Neural cell (in vitro differentiated cells): ENCODE measurements at regions not wholly inside any gene's neighbourhood (a gene's known extent, or its start where the extent isn't known, plus 50 kb on each side); places are given as distances from the start of the nearest gene placed in this dataset.

Experiments used
- H2AFZ ChIP-seq: fragments of 200-600, 300-800 bp; sonication (generic), shearing (Covaris generic); 2 replicates; pipeline ENCODE4 v1.6.0; 2014; ENCODE audit warnings: low read depth, mild to moderate bottlenecking, antibody characterized with exemption, low read length, moderate library complexity
- H3F3A ChIP-seq: fragments of 200-600 bp; shearing (Covaris generic); 2 replicates; pipeline ENCODE4 v1.6.1; 2016; ENCODE audit warnings: mild to moderate bottlenecking, moderate library complexity, mixed read lengths, antibody characterized with exemption, low read length; ENCODE audit not compliant: insufficient read depth, poor library complexity, severe bottlenecking
- H3K27ac ChIP-seq: fragments of 200-600, 300-800 bp; sonication (generic), shearing (Covaris generic); 2 replicates; pipeline ENCODE4 v1.5.1; 2014; ENCODE audit warnings: mild to moderate bottlenecking, low read length, moderate library complexity
- H3K27me3 ChIP-seq: fragments of 300-800, 200-600 bp; sonication (generic), shearing (Covaris generic); 2 replicates; pipeline ENCODE4 v1.6.0; 2014; ENCODE audit warnings: mild to moderate bottlenecking, low read depth, low read length, moderate library complexity; ENCODE audit not compliant: insufficient read depth
- H3K36me3 ChIP-seq: fragments of 300-800, 200-600 bp; sonication (generic), shearing (Covaris generic); 2 replicates; pipeline ENCODE4 v1.5.1; 2014; ENCODE audit warnings: mild to moderate bottlenecking, antibody characterized with exemption, low read length, moderate library complexity; ENCODE audit not compliant: insufficient read depth
- H3K4me2 ChIP-seq: fragments of 300-800, 200-600 bp; sonication (generic), shearing (Covaris generic); 2 replicates; pipeline ENCODE4 v1.6.0; 2014; ENCODE audit warnings: mild to moderate bottlenecking, low read length
- H3K4me3 ChIP-seq: fragments of 300-800, 200-600 bp; sonication (generic), shearing (Covaris generic); 2 replicates; pipeline ENCODE4 v1.5.1; 2014; ENCODE audit warnings: mild to moderate bottlenecking, low read length, moderate library complexity
- H3K79me2 ChIP-seq: fragments of 200-600 bp; shearing (Covaris generic); replicated peaks from 2 replicates; pipeline ENCODE4 v1.6.0; 2014; ENCODE audit warnings: mild to moderate bottlenecking, low read length, moderate library complexity; ENCODE audit not compliant: insufficient read depth
- H3K9ac ChIP-seq: fragments of 300-800, 200-600 bp; sonication (generic), shearing (Covaris generic); 2 replicates; pipeline ENCODE4 v1.6.1; 2016; ENCODE audit warnings: mild to moderate bottlenecking, low read length, mixed read lengths
- H3K9me2 ChIP-seq: fragments of 200-600 bp; shearing (Covaris generic); 2 replicates; pipeline ENCODE4 v1.6.1; 2016; ENCODE audit warnings: mild to moderate bottlenecking, low read length, mixed read lengths; ENCODE audit not compliant: insufficient read depth
- H3K9me3 ChIP-seq: fragments of 200-600, 300-800 bp; sonication (generic), shearing (Covaris generic); 2 replicates; pipeline ENCODE4 v1.6.1; 2016; ENCODE audit warnings: mild to moderate bottlenecking, mixed run types, low read length, moderate library complexity, mixed read lengths
- H4K20me1 ChIP-seq: fragments of 200-600 bp; shearing (Covaris generic); 2 replicates; pipeline ENCODE4 v1.6.1; 2016; ENCODE audit warnings: mild to moderate bottlenecking, mixed run types; ENCODE audit not compliant: insufficient read depth
- CTCF ChIP-seq: fragments of 450-650 bp; IDR thresholded peaks from 2 replicates; pipeline ENCODE4 v1.5.1; 2014; ENCODE audit warnings: antibody characterized with exemption, mild to moderate bottlenecking, moderate library complexity; ENCODE audit not compliant: poor library complexity, severe bottlenecking
- EP300 ChIP-seq: fragments of 450-650 bp; conservative IDR thresholded peaks from 2 replicates; pipeline ENCODE4 v1.6.1; 2014; ENCODE audit warnings: antibody characterized with exemption, mild to moderate bottlenecking, moderate library complexity; ENCODE audit not compliant: poor library complexity, severe bottlenecking
- EZH2 ChIP-seq: fragments of 200-600, 300-800 bp; shearing (Covaris generic), sonication (generic); IDR thresholded peaks from 2 replicates; pipeline ENCODE4 v1.6.1; 2014; ENCODE audit warnings: antibody characterized with exemption, low read length, borderline replicate concordance, mild to moderate bottlenecking; ENCODE audit not compliant: insufficient read depth, poor library complexity, severe bottlenecking
- MXI1 ChIP-seq: fragments of 450-650 bp; conservative IDR thresholded peaks from 2 replicates; pipeline ENCODE4 v1.6.1; 2014; ENCODE audit warnings: antibody characterized with exemption, mild to moderate bottlenecking; ENCODE audit not compliant: poor library complexity, severe bottlenecking
- POLR2AphosphoS5 ChIP-seq: IDR thresholded peaks from 2 replicates; pipeline ENCODE4 v1.6.1; 2012
- RAD21 ChIP-seq: fragments of 450-650 bp; conservative IDR thresholded peaks from 2 replicates; pipeline ENCODE4 v1.6.1; 2014; ENCODE audit warnings: antibody characterized with exemption, mild to moderate bottlenecking, moderate library complexity
- SMC3 ChIP-seq: fragments of 450-650 bp; conservative IDR thresholded peaks from 2 replicates; pipeline ENCODE4 v1.6.1; 2014; ENCODE audit warnings: antibody characterized with exemption, mild to moderate bottlenecking, moderate library complexity; ENCODE audit not compliant: poor library complexity
- TAF1 ChIP-seq: IDR thresholded peaks from 2 replicates; pipeline ENCODE4 v1.6.1; 2012; ENCODE audit warnings: low read depth
- TF ChIP-seq, protein P1 (sequence below): IDR thresholded peaks from 2 replicates; pipeline ENCODE4 v1.6.1; 2012; ENCODE audit warnings: borderline replicate concordance

DNA sequence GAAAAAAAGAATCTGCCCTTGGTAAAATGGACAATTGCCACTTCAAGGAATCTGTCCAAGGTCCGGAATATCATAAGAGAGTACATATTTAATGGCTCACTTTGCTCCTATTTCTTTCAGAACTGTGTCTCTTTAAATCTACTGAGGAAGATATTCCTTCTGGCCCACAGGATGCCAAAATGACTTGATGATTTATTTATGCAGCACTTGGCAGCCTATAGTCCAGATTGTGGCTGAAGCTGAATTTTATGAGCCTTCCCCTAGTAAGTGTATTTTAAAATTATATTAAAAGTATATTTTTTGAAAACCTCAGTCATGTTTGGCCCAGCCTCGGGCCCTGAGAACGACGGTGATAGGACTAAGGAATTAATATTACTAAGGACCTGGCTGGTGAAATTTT is 465.1 kb upstream of the HNRNPA3 start:
- no peaks in the 10 kb centered on the region for H3F3A ChIP-seq
- no peak overlapping the region for H3K4me3 ChIP-seq
- H3K4me2 ChIP-seq: no peak overlapping the region
- no peak overlapping the region for H2AFZ ChIP-seq
- H3K79me2 ChIP-seq: no peaks in the 10 kb centered on the region
- H3K9me3 ChIP-seq: no peaks in the 10 kb centered on the region
- H3K27me3 ChIP-seq: no peaks in the 10 kb centered on the region
- no peak for TF ChIP-seq CTCF
- no peak for TF ChIP-seq TAF1
- TF ChIP-seq RAD21: no peak
- TF ChIP-seq, protein P1, sequence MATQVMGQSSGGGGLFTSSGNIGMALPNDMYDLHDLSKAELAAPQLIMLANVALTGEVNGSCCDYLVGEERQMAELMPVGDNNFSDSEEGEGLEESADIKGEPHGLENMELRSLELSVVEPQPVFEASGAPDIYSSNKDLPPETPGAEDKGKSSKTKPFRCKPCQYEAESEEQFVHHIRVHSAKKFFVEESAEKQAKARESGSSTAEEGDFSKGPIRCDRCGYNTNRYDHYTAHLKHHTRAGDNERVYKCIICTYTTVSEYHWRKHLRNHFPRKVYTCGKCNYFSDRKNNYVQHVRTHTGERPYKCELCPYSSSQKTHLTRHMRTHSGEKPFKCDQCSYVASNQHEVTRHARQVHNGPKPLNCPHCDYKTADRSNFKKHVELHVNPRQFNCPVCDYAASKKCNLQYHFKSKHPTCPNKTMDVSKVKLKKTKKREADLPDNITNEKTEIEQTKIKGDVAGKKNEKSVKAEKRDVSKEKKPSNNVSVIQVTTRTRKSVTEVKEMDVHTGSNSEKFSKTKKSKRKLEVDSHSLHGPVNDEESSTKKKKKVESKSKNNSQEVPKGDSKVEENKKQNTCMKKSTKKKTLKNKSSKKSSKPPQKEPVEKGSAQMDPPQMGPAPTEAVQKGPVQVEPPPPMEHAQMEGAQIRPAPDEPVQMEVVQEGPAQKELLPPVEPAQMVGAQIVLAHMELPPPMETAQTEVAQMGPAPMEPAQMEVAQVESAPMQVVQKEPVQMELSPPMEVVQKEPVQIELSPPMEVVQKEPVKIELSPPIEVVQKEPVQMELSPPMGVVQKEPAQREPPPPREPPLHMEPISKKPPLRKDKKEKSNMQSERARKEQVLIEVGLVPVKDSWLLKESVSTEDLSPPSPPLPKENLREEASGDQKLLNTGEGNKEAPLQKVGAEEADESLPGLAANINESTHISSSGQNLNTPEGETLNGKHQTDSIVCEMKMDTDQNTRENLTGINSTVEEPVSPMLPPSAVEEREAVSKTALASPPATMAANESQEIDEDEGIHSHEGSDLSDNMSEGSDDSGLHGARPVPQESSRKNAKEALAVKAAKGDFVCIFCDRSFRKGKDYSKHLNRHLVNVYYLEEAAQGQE: no peak
- no peak for TF ChIP-seq POLR2AphosphoS5
- TF ChIP-seq MXI1: no peak
- TF ChIP-seq SMC3: no peak
- TF ChIP-seq EZH2: no peak
- no peak for TF ChIP-seq EP300
- no peaks in the 10 kb centered on the region for H3K36me3 ChIP-seq
- no peaks in the 10 kb centered on the region for H4K20me1 ChIP-seq
- no peak overlapping the region for H3K9ac ChIP-seq
- H3K27ac ChIP-seq: no peak overlapping the region
- H3K9me2 ChIP-seq: no peaks in the 10 kb centered on the region

- Histone ChIP-seq H3K9me2 (no peaks in the 10 kb centered on the region), H3F3A (no peaks in the 10 kb centered on the region)
Measured at GRCh38 chr2:176747928-176748327, 464.7 kb upstream of the HNRNPA3 start.

More at GRCh38 chr2:176747928-176748327, 464.7 kb upstream of the HNRNPA3 start:
- no peaks in the 10 kb centered on the region for H3K79me2 ChIP-seq
- no peaks in the 10 kb centered on the region for H3K9me3 ChIP-seq
- no peak overlapping the region for H3K9ac ChIP-seq
- TF ChIP-seq CTCF: no peak
- TF ChIP-seq TAF1: no peak
- no peak for TF ChIP-seq EZH2
- no peak for TF ChIP-seq EP300
- TF ChIP-seq POLR2AphosphoS5: no peak
- TF ChIP-seq MXI1: no peak
- TF ChIP-seq, protein P1: no peak
- TF ChIP-seq RAD21: no peak
- TF ChIP-seq SMC3: no peak
- H2AFZ ChIP-seq: no peak overlapping the region
- H3K27me3 ChIP-seq: no peaks in the 10 kb centered on the region
- no peak overlapping the region for H3K4me3 ChIP-seq
- no peaks in the 10 kb centered on the region for H3K36me3 ChIP-seq
- no peaks in the 10 kb centered on the region for H4K20me1 ChIP-seq
- H3K4me2 ChIP-seq: no peak overlapping the region
- no peak overlapping the region for H3K27ac ChIP-seq
